SK-MEL-5 (cell line): ENCODE measurements at regions not wholly inside any gene's neighbourhood (a gene's known extent, or its start where the extent isn't known, plus 50 kb on each side); places are given as distances from the start of the nearest gene placed in this dataset.

ENCODE experiments used
- DNase-seq: peaks from one replicate; pipeline ENCODE4 v3.0.0-alpha.2; 2016; ENCODE audit warnings: low read depth, low spot score
- in situ Hi-C: cut with HindIII; loops from 2 replicates; pipeline ENCODE4 v1.10.0; 2016; ENCODE audit warnings: low sequenced_read_pairs, high pct_unique_total_duplicates, low pct_unique_long_range_greater_than_20kb

DNA sequence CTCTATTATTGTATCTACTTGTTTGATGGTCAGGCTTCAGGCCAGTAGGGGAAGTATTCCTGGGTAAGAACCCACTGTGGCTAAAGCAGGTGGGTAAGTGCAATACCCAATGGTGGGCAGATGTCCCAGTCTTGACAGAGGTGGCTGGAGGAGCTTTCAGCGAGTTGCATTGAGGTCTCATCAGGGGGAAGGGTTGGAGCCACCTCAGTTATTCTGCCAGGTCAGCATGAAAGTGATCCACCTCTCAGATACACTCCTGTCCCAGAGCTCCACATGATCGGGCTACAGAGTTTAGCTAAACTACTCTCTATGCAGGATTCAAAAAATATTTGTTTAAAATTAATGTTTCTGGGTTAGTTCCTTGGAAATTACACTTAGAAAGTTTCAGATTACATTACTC is 95.8 kb upstream of the WNT7A start:
- DNase-seq: no peak
- in situ Hi-C loops: no loop called here

DNA sequence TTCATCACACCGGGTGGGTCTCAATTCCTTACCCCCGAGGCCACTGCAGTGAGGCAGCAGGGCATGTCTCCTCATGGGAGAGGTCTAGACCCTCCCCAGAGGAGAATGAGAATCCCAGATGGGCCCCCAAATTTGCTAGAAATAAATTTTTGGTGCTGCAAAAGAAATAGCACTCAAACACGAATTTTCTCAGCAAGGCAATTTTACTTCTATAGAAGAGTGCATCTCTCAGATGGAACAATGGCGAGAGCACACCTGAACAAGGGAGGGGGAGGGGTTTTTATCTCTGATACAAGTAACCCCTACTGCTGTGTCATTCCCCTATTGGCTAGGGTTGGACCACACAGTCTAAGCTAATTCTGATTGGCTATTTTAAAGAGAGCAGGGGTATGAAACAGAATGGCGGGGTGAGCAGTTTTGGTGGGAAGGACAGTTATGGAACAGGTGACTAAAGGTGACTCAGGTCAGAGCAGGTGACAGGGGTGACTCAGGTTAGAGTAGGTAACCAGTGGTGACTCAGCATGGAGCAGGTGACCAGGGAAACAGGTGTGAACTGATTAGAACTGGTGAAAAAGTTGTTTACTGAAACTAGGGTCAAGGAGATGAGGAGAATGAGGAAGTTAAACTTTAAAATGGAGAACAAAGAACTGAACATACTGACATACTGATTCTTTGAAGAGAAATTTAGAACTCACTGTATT is 93.0 kb upstream of the WNT7A start:
- DNase-seq: no peak
- in situ Hi-C loops: no loop called here

DNA sequence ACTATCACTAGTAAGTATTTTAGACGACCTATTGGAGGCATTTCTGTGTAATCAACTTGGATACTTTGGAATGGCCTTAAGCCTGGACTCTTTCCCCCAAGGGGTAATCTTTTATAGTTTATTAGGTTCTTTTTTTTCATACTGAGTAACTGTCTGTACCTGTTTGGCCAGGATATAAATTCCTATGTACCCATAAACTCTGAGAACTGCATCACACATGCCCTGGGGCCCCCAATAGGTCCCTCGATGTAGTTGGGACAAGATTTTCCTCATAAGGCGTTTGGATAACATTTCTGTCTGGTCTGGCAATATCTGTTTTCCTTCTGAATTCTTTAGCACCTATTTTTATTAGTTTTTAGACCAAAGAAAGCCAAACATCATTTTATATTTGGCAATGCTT is 86.4 kb upstream of the WNT7A start:
- in situ Hi-C loops: no loop called here
- no peak for DNase-seq

DNA sequence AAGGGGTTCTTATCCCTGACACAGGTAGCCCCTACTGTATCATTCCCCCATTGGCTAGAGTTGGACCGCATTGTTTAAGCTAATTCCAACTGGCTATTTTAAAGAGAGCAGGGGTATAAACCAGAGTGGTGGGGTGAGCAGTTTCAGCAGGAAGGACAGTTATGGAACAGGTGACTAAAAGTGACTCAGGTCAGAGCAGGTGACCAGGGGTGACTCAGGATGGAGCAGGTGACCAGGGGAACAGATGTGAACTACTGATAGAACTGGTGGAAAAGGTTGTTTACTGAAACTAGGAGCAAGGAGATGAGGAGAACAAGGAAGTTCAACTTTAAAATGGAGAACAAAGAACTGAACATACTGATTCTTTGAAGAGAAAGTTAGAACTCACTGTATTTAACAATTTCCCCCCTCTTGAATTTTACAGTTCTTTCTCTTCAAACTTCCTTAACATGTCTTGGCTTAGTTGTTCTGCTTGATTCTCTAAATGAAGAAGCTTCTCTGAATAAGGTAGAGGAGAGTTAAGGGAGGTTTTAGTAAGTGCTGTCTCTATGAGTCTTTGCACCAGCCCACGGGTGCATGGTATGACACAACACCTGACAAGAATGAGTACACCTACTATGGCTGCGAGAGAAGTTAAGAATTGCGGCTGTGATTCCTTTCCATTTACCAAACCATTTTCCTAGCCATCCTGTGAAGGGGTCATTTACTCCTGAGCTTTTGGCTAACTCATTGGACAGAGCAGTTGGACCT is 83.4 kb upstream of the WNT7A start:
- DNase-seq: no peak
- in situ Hi-C loops: no loop called here

DNA sequence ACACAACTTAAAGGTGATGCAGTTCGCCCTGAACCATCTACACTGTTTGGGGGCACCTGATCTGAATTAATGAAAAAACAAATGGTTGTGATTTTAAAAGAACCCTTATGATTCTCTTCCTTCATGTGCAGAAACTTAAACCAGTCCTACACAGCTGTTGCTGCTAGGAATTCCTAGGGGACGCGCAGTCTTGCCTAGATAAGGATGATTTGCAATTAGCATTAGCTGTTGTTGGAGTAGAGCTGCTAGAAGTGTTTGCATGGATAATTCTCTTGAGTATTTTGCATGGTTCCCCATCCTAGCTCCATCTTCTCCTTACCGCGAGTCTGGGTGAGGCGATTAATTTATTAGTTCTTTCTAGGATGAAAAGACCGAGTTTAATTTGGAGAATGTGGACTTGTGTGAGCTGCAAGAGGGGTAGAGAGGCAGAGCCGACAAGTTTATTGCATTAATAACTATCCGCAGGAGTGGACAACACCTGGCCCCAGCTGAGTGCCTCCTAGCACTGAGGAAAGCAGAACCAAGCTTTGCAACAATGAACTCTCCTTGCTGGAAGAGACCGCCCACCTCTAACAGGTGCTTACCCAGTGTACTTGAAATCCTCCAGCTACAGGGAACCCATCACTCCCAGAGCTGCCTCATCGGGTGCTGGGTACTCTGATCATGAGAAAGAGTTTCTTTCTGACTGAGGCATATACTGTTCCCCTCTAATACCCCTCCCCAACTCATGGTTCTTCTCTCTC is 75.0 kb upstream of the WNT7A start:
- no peak for DNase-seq
- in situ Hi-C loops: no loop called here

DNA sequence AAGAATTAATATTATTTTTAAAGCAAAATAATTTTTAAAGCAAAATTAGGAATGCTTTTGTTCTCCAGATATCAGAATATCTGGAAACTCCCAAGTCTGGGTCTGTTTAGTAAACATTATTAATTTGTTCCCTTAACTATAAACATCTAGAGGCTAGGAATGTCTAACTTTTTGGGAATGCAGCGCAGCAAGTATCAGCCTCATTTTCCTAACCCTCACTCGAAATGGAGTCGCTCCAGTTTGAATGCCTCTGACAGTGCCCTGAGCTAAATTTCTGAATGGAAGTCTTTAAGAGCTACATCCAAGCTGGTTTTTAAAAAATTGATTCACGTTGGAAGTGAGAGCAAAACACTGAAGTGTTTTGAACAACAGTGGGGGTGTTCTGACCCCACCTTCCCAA is 74.4 kb upstream of the WNT7A start:
- DNase-seq: no peak
- in situ Hi-C loops: no loop called here

DNA sequence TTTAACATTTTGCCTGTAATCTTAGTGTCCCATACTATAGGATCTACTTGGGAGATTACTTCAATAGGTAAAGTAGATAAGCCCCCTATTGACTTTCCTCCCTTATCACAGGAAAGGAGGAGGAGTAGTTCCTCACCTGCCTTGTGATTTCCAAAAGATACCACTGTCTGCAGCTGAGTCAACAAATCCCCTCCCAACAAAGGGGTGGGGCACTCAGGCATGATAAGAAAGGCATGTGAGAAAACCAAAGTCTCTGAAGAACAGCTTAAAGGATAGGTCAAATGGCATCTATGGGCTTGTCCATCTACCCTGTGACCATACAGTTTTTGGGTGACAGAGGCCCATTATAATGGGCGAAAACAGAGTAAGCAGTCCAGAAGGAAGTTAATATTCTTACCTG is 71.3 kb upstream of the WNT7A start:
- in situ Hi-C loops: no loop called here
- DNase-seq: no peak

DNA sequence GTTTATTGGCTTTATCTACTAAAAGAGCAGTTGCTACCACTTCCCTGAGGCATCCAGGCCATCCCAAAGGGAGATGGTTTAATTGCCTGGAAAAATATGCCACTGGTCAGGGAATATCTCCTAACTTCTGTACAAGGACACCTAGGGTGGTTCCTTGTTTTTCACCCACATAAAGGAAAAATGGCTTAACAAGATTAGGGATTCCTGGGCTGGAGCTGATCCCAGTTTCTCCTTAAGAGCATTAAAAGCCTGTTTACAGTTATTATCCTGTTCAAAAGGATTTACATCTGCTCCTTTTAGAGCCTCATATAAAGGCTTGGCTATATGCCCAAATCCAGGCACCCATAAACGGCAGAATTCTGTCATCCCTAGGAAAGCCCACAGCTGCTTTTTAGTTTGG is 70.2 kb upstream of the WNT7A start:
- in situ Hi-C loops: no loop called here
- no peak for DNase-seq

DNA sequence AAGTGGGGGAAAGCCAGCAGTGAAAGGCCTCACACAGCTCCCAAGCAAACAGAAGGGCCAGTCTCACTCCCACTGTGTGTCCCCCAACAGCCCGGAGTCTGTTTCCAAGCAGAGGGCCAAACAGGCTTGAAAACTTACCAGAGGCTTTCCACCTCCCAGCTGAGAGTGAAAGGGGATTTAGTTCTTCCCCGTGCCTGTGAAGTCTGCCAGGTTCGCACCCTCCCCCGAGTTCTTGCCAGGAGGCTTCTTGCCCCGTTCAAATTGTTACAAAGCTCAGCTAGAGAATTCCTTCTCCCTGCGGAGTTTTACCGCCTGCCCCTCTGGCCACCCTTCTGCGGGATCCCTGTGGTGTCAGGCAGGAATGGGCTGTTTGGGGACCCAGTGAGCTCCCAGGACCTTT is 68.0 kb upstream of the WNT7A start:
- in situ Hi-C loops: no loop called here
- no peak for DNase-seq

DNA sequence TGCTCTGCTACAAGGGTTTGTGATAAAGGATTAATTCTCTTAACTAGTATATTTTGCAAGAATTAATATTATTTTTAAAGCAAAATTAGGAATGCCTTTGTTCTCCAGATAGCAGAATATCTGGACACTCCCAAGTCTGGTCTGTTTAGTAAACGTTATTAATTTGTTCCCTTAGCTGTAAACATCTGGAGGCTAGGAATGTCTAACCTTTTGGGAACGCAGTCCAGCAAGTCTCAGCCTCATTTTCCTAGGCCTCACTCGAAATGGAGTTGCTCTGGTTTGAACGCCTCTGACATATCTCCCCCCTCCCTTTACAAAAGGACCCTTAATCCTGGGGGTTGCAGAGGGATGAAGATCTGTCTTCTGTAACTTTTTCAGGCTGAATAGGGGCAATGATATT is 59.3 kb upstream of the WNT7A start:
- in situ Hi-C loops: no loop called here
- no peak for DNase-seq

DNA sequence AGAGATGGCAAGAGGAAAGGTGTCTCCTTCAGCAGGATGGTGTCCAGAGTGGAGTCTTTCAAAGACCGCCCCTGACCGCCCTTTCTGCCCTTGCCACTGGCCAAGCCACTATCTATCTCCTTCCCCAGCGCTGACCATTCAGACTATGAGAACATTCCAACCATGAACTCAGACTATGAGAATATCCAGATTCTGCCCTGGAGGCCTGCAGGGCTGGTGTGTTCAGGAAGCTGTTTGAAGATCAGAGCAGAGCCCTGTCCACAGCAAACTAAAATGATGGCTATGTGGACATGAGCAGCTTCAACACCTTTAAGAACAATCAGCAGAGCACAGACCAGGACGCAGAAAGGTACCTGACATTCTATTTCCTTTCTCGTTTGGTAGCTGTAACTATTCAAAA is 57.3 kb upstream of the WNT7A start:
- DNase-seq: no peak
- in situ Hi-C loops: no loop called here

DNA sequence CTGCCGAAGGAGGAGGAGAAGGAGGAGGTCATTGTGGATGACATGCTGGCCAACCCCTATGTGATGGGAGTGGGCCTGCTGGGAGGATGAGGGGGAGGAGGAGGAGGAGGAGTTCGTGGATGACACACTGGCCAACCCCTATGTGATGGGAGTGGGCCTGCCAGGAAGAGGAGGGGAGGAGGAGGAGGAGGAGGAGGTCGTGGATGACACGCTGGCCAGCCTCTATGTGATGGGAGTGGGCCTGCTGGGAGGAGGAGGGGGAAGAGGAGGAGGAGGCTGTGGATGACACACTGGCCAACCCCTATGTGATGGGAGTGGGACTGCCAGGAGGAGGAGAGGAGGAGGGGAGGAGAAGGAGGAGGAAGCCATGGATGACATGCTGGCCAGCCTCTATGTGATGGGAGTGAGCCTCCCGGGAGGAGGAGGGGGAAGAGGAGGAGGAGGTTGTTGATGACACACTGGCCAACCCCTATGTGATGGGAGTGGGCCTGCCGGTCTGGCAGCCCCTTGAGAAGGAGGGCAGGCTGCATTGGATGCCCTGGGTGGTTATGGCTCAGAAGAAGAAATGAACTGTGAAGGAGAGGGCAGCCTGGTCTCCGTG is 55.7 kb upstream of the WNT7A start:
- in situ Hi-C loops: no loop called here
- DNase-seq: no peak

DNA sequence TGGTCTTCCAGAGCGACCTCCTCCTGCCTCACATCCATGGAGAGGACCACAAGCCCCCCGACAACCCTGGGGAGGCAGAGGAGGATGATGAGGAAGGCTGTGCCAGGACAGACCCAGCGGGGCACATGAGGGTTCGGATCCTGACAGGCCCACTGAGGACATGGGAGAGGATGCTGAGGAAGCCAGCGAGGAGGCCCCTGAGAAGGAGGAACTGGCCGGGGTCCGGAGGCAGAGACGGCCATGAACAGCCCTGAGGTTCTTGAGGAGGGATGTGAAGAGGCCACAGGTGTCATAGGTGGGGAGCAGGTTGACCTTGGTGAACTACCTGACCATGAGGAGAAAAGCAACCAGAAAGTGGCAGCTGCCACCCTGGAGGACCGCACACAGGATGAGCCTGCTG is 54.9 kb upstream of the WNT7A start:
- DNase-seq: no peak
- in situ Hi-C loops: no loop called here

DNA sequence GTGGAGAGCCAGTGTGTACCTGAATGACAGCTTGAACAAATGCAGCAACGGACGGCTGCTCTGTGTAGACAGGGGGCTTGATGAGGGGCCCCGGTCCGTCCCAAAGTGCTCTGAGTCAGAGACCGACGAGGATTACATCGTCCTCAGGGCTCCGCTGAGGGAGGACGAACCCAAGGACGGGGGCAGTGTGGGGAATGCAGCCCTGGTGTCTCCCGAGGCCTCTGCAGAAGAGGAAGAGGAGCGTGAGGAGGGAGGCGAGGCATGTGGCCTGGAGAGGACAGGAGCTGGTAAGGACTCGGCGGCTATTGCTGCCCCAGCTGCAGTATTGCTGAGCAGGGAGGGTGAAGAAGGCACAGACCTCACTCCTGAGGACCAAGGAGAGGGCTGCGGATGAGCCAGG is 54.4 kb upstream of the WNT7A start:
- in situ Hi-C loops: no loop called here
- no peak for DNase-seq

DNA sequence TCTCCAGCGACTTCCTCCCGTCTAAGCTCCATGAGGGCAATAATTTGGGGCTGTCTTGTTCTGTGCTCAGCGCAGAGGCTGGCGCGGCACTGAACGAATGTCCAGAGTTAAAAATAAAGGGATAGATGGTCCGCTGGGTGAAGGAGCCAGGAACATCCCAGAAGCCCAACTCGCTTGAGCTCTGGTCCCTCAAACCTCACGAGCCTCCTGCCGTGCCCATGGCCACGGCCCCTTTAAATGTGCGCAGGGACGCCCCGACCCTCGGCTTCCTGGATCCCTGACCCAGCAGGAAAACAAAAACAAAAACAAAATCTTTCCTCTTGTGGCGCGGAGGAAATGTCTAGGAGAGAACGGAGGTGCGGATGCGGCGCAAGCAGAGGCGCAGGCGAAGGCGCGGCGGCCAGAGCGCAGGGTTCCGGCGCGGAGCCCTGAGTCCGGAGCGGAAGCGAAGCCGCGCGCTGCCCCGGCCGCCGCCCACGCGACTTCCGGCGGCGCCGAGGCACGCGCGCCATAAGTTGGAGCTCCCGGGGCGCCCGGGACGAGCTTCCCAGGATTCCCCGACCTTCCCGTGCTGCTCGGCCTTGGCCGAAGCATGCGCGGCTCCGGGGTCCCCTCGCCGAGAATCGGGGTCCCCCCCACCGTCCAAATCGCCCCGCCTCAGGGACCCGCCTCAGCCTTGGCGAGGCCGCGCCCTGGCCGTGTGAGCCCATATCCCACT is 52.9 kb upstream of the WNT7A start:
- in situ Hi-C loops: no loop called here

DNA sequence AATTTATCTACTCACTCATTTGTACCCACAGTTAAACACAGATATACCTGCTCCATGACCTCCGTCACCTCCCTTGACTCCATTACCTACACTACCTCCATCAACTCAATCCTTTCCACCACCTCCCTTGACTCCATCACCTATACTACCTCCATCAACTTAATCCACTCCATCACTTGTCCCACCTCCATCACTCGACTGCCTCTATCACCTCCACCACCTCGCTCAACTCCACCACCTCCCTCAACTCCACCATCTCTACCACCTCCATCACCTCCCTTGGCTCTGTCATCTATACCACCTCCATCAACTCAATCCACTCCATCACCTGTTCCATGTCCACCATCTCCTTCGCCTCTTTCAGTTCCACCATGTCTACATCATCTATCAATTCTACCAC is 51.3 kb upstream of the WNT7A start:
- no peak for DNase-seq
- in situ Hi-C loops: no loop called here

More for the DNA sequence above, 52.9 kb upstream of the WNT7A start:
- DNase-seq: no peak
